SU-DHL-6 (cell line): ENCODE measurements at regions not wholly inside any gene's neighbourhood (a gene's known extent, or its start where the extent isn't known, plus 50 kb on each side); places are given as distances from the start of the nearest gene placed in this dataset.

Experiments used
- H2AFZ ChIP-seq: fragments of 200-600 bp; sonication (generic); 2 replicates; pipeline ENCODE4 v1.6.1; 2014; ENCODE audit warnings: low read depth, mild to moderate bottlenecking, moderate library complexity, mixed read lengths, antibody characterized with exemption, low read length; ENCODE audit not compliant: severe bottlenecking
- H3F3A ChIP-seq: fragments of 200-600 bp; shearing (Covaris generic); 2 replicates; pipeline ENCODE4 v1.6.0; 2016; ENCODE audit warnings: antibody characterized with exemption, mild to moderate bottlenecking; ENCODE audit not compliant: insufficient read depth
- H3K27ac ChIP-seq: fragments of 200-600 bp; sonication (generic); 2 replicates; pipeline ENCODE4 v1.5.1; 2016; ENCODE audit warnings: low read depth, mild to moderate bottlenecking, low read length, moderate library complexity, mixed read lengths
- H3K27me3 ChIP-seq: fragments of 200-600 bp; sonication (generic), shearing (Covaris generic); 2 replicates; pipeline ENCODE4 v1.6.0; 2014; ENCODE audit warnings: mild to moderate bottlenecking, low read length
- H3K36me3 ChIP-seq: fragments of 200-600 bp; sonication (generic); 2 replicates; pipeline ENCODE4 v1.6.1; 2014; ENCODE audit warnings: mild to moderate bottlenecking, low read length, mixed read lengths
- H3K4me2 ChIP-seq: fragments of 300-600, 200-600 bp; shearing (Covaris generic), sonication (generic); 2 replicates; pipeline ENCODE4 v1.6.0; 2014; ENCODE audit warnings: low read length, low read depth, mild to moderate bottlenecking; ENCODE audit not compliant: poor library complexity, severe bottlenecking
- H3K4me3 ChIP-seq: fragments of 200-600 bp; sonication (generic); 2 replicates; pipeline ENCODE4 v1.5.1; 2014; ENCODE audit warnings: antibody characterized with exemption, low read length, mild to moderate bottlenecking, mixed read lengths; ENCODE audit not compliant: insufficient read depth, poor library complexity, severe bottlenecking
- H3K79me2 ChIP-seq: fragments of 200-600 bp; sonication (generic); 2 replicates; pipeline ENCODE4 v1.6.1; 2014; ENCODE audit warnings: mild to moderate bottlenecking, low read length, moderate library complexity; ENCODE audit not compliant: insufficient read depth
- H3K9ac ChIP-seq: fragments of 200-600 bp; sonication (generic); 2 replicates; pipeline ENCODE4 v1.7.0; 2014; ENCODE audit warnings: mild to moderate bottlenecking, low read length
- H3K9me2 ChIP-seq: fragments of 200-600 bp; sonication (generic); replicated peaks from 2 replicates; pipeline ENCODE4 v1.6.1; 2014; ENCODE audit warnings: low read length; ENCODE audit not compliant: insufficient read depth
- H3K9me3 ChIP-seq: fragments of 200-600 bp; sonication (generic); 2 replicates; pipeline ENCODE4 v1.6.1; 2014; ENCODE audit warnings: low read length, mixed read lengths; ENCODE audit not compliant: insufficient read depth
- H4K20me1 ChIP-seq: fragments of 200-600 bp; sonication (generic); 2 replicates; pipeline ENCODE4 v1.6.1; 2014; ENCODE audit warnings: low read depth, mild to moderate bottlenecking, antibody characterized with exemption, low read length, moderate library complexity, mixed read lengths
- EZH2phosphoT487 ChIP-seq: fragments of 200-600 bp; sonication (generic), shearing (Covaris generic); conservative IDR thresholded peaks from 2 replicates; pipeline ENCODE4 v1.6.1; 2018; ENCODE audit warnings: mild to moderate bottlenecking, antibody characterized with exemption, low read length, moderate library complexity, mixed read lengths
- TF ChIP-seq, protein P1 (sequence below): fragments of 200-600 bp; sonication (generic); IDR thresholded peaks from one replicate; pipeline ENCODE4 v1.5.1; 2017; ENCODE audit warnings: antibody characterized with exemption, mild to moderate bottlenecking, low read length, moderate library complexity; ENCODE audit not compliant: insufficient read depth, poor library complexity, severe bottlenecking

DNA sequence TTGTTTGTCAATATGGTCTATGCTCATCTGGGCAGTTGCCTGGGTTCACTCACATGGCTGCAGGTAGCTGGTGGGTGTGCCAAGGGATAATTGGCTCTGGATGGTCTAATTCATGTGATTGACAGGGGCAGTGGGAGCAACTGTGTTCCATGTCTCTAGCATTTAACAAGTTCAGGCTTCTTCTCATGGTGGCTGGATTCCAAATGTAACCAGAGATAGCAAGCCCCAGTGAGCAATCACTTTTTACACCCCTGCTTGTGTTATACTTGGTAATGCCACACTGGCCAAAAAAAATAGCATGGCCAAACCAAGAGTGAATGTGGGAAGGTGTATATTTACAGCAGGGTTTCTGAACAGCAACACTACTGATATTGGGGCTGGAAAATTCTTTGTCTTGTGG is 89.6 kb upstream of the TNFSF11 start:
- no peak overlapping the region for H3K27ac ChIP-seq
- no peaks in the 10 kb centered on the region for H3K9me3 ChIP-seq
- H4K20me1 ChIP-seq: no peaks in the 10 kb centered on the region
- no peak overlapping the region for H3K4me2 ChIP-seq
- no peaks in the 10 kb centered on the region for H3K27me3 ChIP-seq
- H3K9me2 ChIP-seq: no peaks in the 10 kb centered on the region
- no peaks in the 10 kb centered on the region for H3K36me3 ChIP-seq
- H3K9ac ChIP-seq: no peak overlapping the region
- H3K4me3 ChIP-seq: no peak overlapping the region
- H3F3A ChIP-seq: no peaks in the 10 kb centered on the region
- H3K79me2 ChIP-seq: no peaks in the 10 kb centered on the region
- TF ChIP-seq, protein P1, sequence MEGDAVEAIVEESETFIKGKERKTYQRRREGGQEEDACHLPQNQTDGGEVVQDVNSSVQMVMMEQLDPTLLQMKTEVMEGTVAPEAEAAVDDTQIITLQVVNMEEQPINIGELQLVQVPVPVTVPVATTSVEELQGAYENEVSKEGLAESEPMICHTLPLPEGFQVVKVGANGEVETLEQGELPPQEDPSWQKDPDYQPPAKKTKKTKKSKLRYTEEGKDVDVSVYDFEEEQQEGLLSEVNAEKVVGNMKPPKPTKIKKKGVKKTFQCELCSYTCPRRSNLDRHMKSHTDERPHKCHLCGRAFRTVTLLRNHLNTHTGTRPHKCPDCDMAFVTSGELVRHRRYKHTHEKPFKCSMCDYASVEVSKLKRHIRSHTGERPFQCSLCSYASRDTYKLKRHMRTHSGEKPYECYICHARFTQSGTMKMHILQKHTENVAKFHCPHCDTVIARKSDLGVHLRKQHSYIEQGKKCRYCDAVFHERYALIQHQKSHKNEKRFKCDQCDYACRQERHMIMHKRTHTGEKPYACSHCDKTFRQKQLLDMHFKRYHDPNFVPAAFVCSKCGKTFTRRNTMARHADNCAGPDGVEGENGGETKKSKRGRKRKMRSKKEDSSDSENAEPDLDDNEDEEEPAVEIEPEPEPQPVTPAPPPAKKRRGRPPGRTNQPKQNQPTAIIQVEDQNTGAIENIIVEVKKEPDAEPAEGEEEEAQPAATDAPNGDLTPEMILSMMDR: no peak
- no peak for TF ChIP-seq EZH2phosphoT487
- H2AFZ ChIP-seq: no peak overlapping the region

GRCh38 chr13:42485272-42485671 is 88.7 kb upstream of the TNFSF11 start:
- TF ChIP-seq, protein P1: no peak
- H2AFZ ChIP-seq: no peak overlapping the region

GRCh38 chr13:42486711-42487198 is 87.2 kb upstream of the TNFSF11 start:
- Histone ChIP-seq H4K20me1 (no peaks in the 10 kb centered on the region), H3K9me2 (no peaks in the 10 kb centered on the region), H3K9ac (no peak overlapping the region), H3F3A (no peaks in the 10 kb centered on the region), H3K36me3 (no peaks in the 10 kb centered on the region), H3K4me3 (no peak overlapping the region), H3K79me2 (no peaks in the 10 kb centered on the region), H3K4me2 (no peak overlapping the region), H3K27me3 (no peaks in the 10 kb centered on the region), H2AFZ (no peak overlapping the region), H3K9me3 (no peaks in the 10 kb centered on the region), H3K27ac (no peak overlapping the region)
- TF ChIP-seq EZH2phosphoT487: no peak
- TF ChIP-seq, protein P1: no peak

More at GRCh38 chr13:42485272-42485671, 88.7 kb upstream of the TNFSF11 start:
- H3K79me2 ChIP-seq: no peaks in the 10 kb centered on the region
- no peaks in the 10 kb centered on the region for H3K27me3 ChIP-seq
- no peak overlapping the region for H3K4me3 ChIP-seq
- no peaks in the 10 kb centered on the region for H3K9me3 ChIP-seq
- no peaks in the 10 kb centered on the region for H3F3A ChIP-seq
- no peak overlapping the region for H3K9ac ChIP-seq
- no peak overlapping the region for H3K4me2 ChIP-seq
- H3K36me3 ChIP-seq: no peaks in the 10 kb centered on the region
- no peaks in the 10 kb centered on the region for H3K9me2 ChIP-seq
- H4K20me1 ChIP-seq: no peaks in the 10 kb centered on the region
- H3K27ac ChIP-seq: no peak overlapping the region
